EL (cell line): ENCODE measurements at regions not wholly inside any gene's neighbourhood (a gene's known extent, or its start where the extent isn't known, plus 50 kb on each side); places are given as distances from the start of the nearest gene placed in this dataset.
"Not testable (repeated sequence)": the region's sequence is repeated elsewhere in the genome, so short reads cannot be mapped to it uniquely, and the experiment has no call there.

Experiments
- DNase-seq: peaks from one replicate; pipeline ENCODE4 v3.0.0-alpha.2; 2016

- DNase-seq = no peak
Observed at GRCh38 chr12:25883026-25883916, 75.2 kb upstream of the RASSF8 start.

- no peak for DNase-seq
Observed at GRCh38 chr12:25884024-25884919, 74.2 kb upstream of the RASSF8 start.

GRCh38 chr12:25884920-25885234, 73.6 kb upstream of the RASSF8 start:
- DNase-seq = no peak

GRCh38 chr12:25886396-25886795, 72.1 kb upstream of the RASSF8 start:
- no peak for DNase-seq

- no peak for DNase-seq
Observed at GRCh38 chr12:25887367-25887766, 71.1 kb upstream of the RASSF8 start.

GRCh38 chr12:25889185-25889584, 69.3 kb upstream of the RASSF8 start:
- no peak for DNase-seq

- DNase-seq = not testable (repeated sequence)
Observed at GRCh38 chr12:25891095-25891494, 67.4 kb upstream of the RASSF8 start.

GRCh38 chr12:25894759-25895158, 63.7 kb upstream of the RASSF8 start:
- no peak for DNase-seq

- no peak for DNase-seq
Observed at GRCh38 chr12:25896981-25897380, 61.5 kb upstream of the RASSF8 start.

GRCh38 chr12:25903603-25904245, 54.8 kb upstream of the RASSF8 start:
- peak; percentile 9 for DNase-seq

- DNase-seq = peak; percentile 36
Observed at GRCh38 chr12:25904442-25904841, 54.0 kb upstream of the RASSF8 start.

- no peak for DNase-seq
Observed at GRCh38 chr12:25906651-25907340, 51.7 kb upstream of the RASSF8 start.
